Gastrocnemius medialis (tissue), 4 donors: ENCODE measurements at regions not wholly inside any gene's neighbourhood (a gene's known extent, or its start where the extent isn't known, plus 50 kb on each side); places are given as distances from the start of the nearest gene placed in this dataset.

ENCODE experiments used
- CTCF ChIP-seq, 5 experiments: fragments of 450-650 bp in 3 of 5; fragments of 200-600 bp in 2 of 5; sonication (generic) in 2 of 5; IDR thresholded peaks in 4 of 5; conservative IDR thresholded peaks in 1 of 5; 1 replicate in 4 of 5; 2 replicates in 1 of 5; pipeline ENCODE4 v1.5.1; 2016 to 2019; ENCODE audit warnings: antibody characterized with exemption in 5 of 5, mild to moderate bottlenecking in 3 of 5, moderate library complexity in 3 of 5
- POLR2A ChIP-seq, 2 donors: fragments of 450-650 bp; IDR thresholded peaks; one replicate each; pipeline ENCODE4 v1.6.1; 2017; ENCODE audit warnings: antibody characterized with exemption in 2 of 2, mild to moderate bottlenecking in 2 of 2, moderate library complexity in 2 of 2

DNA sequence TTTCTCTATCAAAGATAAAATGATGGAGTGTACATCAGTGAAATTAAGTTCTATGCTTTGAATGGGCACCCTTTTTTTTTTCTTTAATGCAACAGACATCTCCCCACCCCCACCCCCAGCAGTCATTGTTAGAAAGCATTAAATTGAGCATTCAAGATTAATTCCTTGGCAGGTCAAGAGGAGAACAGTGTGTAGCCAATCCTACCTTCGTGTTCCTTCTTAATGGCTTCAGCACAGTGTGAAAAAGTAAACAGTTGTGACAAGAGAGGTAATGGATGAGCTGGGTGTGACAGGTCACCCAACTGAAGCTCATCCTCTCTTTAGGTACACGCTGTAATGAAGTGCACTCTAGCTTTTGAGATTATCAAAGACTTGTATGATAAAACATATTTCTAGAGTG is 198.5 kb upstream of the RARB start:
- no peak for TF ChIP-seq CTCF (IDR thresholded peaks at IDR 0.05 in 4 of 5, conservative IDR thresholded peaks at IDR 0.05 in 1 of 5)
- no peak for TF ChIP-seq POLR2A (IDR thresholded peaks at IDR 0.05)
